ENCODE measurements at regions not wholly inside any gene's neighbourhood (a gene's known extent, or its start where the extent isn't known, plus 50 kb on each side); places are given as distances from the start of the nearest gene placed in this dataset.
"Not testable (repeated sequence)": the region's sequence is repeated elsewhere in the genome, so short reads cannot be mapped to it uniquely, and the experiment has no call there.

GRCh38 chr7:115208710-115209560 lies 287.0 kb downstream of the MDFIC start:
- Histone ChIP-seq H3K79me1 (ENCODE audit: low read depth in 1 of 2, low read length in 2 of 2) (no peaks in the 10 kb centered on the region), H3K9me1 (ENCODE audit: insufficient read depth, low read length) (no peaks in the 10 kb centered on the region), H3K4me1 (ENCODE audit: control insufficient read depth, insufficient read depth, low read length) (no peaks in the 10 kb centered on the region), H2AK9ac (replicated peaks; ENCODE audit: low read depth, low read length, poor library complexity) (no peak overlapping the region), H2BK20ac (ENCODE audit: low read depth, low read length) (no peak overlapping the region), H3K9ac (ENCODE audit: low read depth, low read length) (no peak overlapping the region), H2AK5ac (ENCODE audit: low read depth, low read length) (no peak overlapping the region), H2BK15ac (ENCODE audit: low read depth, low read length) (no peak overlapping the region), H3K27ac (ENCODE audit: insufficient read depth, low read length) (no peak overlapping the region), H2BK120ac (ENCODE audit: low read depth, low read length) (no peak overlapping the region), H3K36me3 (ENCODE audit: control insufficient read depth, insufficient read depth, low read length) (no peaks in the 10 kb centered on the region), H3K9me3 (ENCODE audit: control insufficient read depth, insufficient read depth, low read length) (peaks cover 5% of the 10 kb centered on the region; the same call in 1 of the 2 replicates), H3K23ac (ENCODE audit: low read depth, low read length) (no peak overlapping the region), H3K4me3 (ENCODE audit: insufficient read depth, low read depth, low read length) (no peak overlapping the region), H3K14ac (replicated peaks; ENCODE audit: low read depth, low read length) (no peak overlapping the region), H4K20me1 (ENCODE audit: insufficient read depth, low read length) (no peaks in the 10 kb centered on the region), H3K27me3 (ENCODE audit: control insufficient read depth, insufficient read depth, low read length) (no peaks in the 10 kb centered on the region), H4K8ac (ENCODE audit: low read depth in 2 of 2, low read length in 2 of 2) (no peak overlapping the region), H2AFZ (replicated peaks; ENCODE audit: low read length, poor library complexity) (peak overlapping the region; percentile 48), H4K91ac (ENCODE audit: insufficient read depth, low read depth, low read length) (no peak overlapping the region), H3K4ac (ENCODE audit: low read depth, low read length) (no peak overlapping the region), H2BK5ac (ENCODE audit: low read depth, low read length, poor library complexity, severe bottlenecking) (no peak overlapping the region), H3K18ac (ENCODE audit: low read depth, low read length) (no peak overlapping the region), H3K4me2 (ENCODE audit: low read depth, low read length) (no peak overlapping the region), H4K5ac (ENCODE audit: low read depth, low read length) (no peak overlapping the region), H3K56ac (ENCODE audit: extremely low read depth, insufficient read depth, low read length) (no peak overlapping the region)
- intact Hi-C loops (cut with micrococcal nuclease), result no loop called here
- ChIA-PET POLR2A (ENCODE audit: unreplicated experiment) (no interaction called here), CTCF (no interaction called here)
- WGBS, 2 experiments (ENCODE audit: extremely low coverage in 2 of 2, insufficient read length in 1 of 2), result no CpG with 5 or more reads among the region's 6 CpGs
- BruUV-seq (replicated peaks), result no TSS peak
- dilution Hi-C loops (cut with HindIII; ENCODE audit: low sequenced_read_pairs, unreplicated experiment), result no loop called here
- ATAC-seq (ENCODE audit: low read depth) (no peak), DNase-seq (no peak)
- TF ChIP-seq RAD21 (IDR thresholded peaks at IDR 0.05; ENCODE audit: low read length), result no peak
- no peak for TF ChIP-seq RFX5 (IDR thresholded peaks at IDR 0.05; ENCODE audit: low read depth, low read length)
- TF ChIP-seq MAFK (IDR thresholded peaks at IDR 0.05; ENCODE audit: low read depth, low read length), result no peak
- no peak for TF ChIP-seq BHLHE40 (IDR thresholded peaks at IDR 0.05; ENCODE audit: low read depth, low read length)
- in situ Hi-C loops (cut with MboI; ENCODE audit: low sequenced_read_pairs), result no loop called here

DNA sequence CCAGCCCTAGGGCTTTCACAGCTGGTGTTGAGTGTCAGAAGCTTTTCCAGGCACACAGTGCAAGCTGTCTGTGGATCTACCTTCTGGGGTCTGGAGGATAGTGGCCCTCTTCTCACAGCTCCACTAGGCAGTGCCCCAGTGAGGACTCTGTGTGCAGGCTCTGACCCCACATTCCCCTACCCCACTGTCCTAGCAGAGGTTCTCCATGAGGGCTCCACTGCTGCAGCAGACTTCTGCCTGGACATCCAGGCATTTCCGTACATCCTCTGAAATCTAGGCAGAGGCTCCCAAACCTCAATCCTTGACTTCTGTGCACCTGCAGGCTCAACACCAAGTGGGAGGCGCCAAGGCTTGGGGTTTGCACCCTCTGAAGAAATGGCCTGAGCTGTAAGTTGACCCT lies 284.5 kb downstream of the MDFIC start:
- H3K9ac ChIP-seq (ENCODE audit: low read depth, low read length); H2BK120ac ChIP-seq (ENCODE audit: low read depth, low read length); H4K91ac ChIP-seq (ENCODE audit: insufficient read depth, low read depth, low read length); H3K4me3 ChIP-seq (ENCODE audit: insufficient read depth, low read depth, low read length); intact Hi-C loops (cut with micrococcal nuclease); H3K9me1 ChIP-seq (ENCODE audit: insufficient read depth, low read length); H3K79me1 ChIP-seq (ENCODE audit: low read depth in 1 of 2, low read length in 2 of 2); H3K23ac ChIP-seq (ENCODE audit: low read depth, low read length); H2BK5ac ChIP-seq (ENCODE audit: low read depth, low read length, poor library complexity, severe bottlenecking); H3K9me3 ChIP-seq (ENCODE audit: control insufficient read depth, insufficient read depth, low read length); H4K8ac ChIP-seq (ENCODE audit: low read depth in 2 of 2, low read length in 2 of 2); ATAC-seq (ENCODE audit: low read depth); H4K5ac ChIP-seq (ENCODE audit: low read depth, low read length); H4K20me1 ChIP-seq (ENCODE audit: insufficient read depth, low read length); H3K18ac ChIP-seq (ENCODE audit: low read depth, low read length); H3K4me2 ChIP-seq (ENCODE audit: low read depth, low read length); H2AK9ac ChIP-seq (replicated peaks; ENCODE audit: low read depth, low read length, poor library complexity); H3K4ac ChIP-seq (ENCODE audit: low read depth, low read length); H3K4me1 ChIP-seq (ENCODE audit: control insufficient read depth, insufficient read depth, low read length); H2AFZ ChIP-seq (replicated peaks; ENCODE audit: low read length, poor library complexity); H2BK15ac ChIP-seq (ENCODE audit: low read depth, low read length); H2AK5ac ChIP-seq (ENCODE audit: low read depth, low read length); H3K36me3 ChIP-seq (ENCODE audit: control insufficient read depth, insufficient read depth, low read length); BruUV-seq (replicated peaks); CTCF ChIA-PET; H3K27ac ChIP-seq (ENCODE audit: insufficient read depth, low read length); H2BK20ac ChIP-seq (ENCODE audit: low read depth, low read length); POLR2A ChIA-PET (ENCODE audit: unreplicated experiment); dilution Hi-C loops (cut with HindIII; ENCODE audit: low sequenced_read_pairs, unreplicated experiment); in situ Hi-C loops (cut with MboI; ENCODE audit: low sequenced_read_pairs); DNase-seq; H3K14ac ChIP-seq (replicated peaks; ENCODE audit: low read depth, low read length); H3K56ac ChIP-seq (ENCODE audit: extremely low read depth, insufficient read depth, low read length); H3K27me3 ChIP-seq (ENCODE audit: control insufficient read depth, insufficient read depth, low read length): not testable (repeated sequence)
- WGBS, 2 experiments (ENCODE audit: extremely low coverage in 2 of 2, insufficient read length in 1 of 2), result no CpG with 5 or more reads among the region's 2 CpGs
